ENCODE measurements at regions not wholly inside any gene's neighbourhood (a gene's known extent, or its start where the extent isn't known, plus 50 kb on each side); places are given as distances from the start of the nearest gene placed in this dataset.

DNA sequence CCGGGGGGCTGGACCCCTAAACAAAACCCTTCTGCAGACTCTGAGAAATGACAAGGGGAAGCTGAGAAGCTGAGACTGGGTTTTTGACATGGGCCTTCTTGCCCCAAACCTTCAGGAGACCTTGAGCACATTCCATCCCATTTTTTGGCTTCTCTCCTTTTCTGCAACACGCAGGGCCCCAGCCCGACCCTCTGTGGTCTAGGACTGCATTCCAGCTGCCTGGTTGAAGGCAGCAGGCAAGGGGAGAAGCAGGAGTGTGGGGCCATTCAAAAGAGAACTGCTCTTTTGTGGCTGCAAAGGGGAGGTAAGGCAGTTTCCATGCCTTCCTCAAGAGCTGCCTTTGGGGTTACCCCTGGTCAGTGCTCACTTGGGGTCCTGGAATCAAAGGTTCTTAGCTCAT lies 263.0 kb downstream of the TLE3 start:
- no peaks in the 10 kb centered on the region for H3K27me3 ChIP-seq (ENCODE audit: control insufficient read depth in 1 of 2, insufficient read depth in 2 of 2, low read length in 2 of 2)
- no peaks in the 10 kb centered on the region for H3K9me3 ChIP-seq (ENCODE audit: control insufficient read depth in 2 of 2, low read length in 2 of 2)
- no peaks in the 10 kb centered on the region for H3K4me1 ChIP-seq (ENCODE audit: control insufficient read depth, insufficient read depth, low read length)
- H3K9ac ChIP-seq (ENCODE audit: low read length in 2 of 2): no peak overlapping the region
- no peaks in the 10 kb centered on the region for H3K36me3 ChIP-seq (ENCODE audit: control insufficient read depth in 2 of 2, insufficient read depth in 2 of 2, low read length in 2 of 2)
- no peak overlapping the region for H3K4me3 ChIP-seq (ENCODE audit: low read length in 2 of 2)
- no peak overlapping the region for H3K27ac ChIP-seq (ENCODE audit: low read length)

DNA sequence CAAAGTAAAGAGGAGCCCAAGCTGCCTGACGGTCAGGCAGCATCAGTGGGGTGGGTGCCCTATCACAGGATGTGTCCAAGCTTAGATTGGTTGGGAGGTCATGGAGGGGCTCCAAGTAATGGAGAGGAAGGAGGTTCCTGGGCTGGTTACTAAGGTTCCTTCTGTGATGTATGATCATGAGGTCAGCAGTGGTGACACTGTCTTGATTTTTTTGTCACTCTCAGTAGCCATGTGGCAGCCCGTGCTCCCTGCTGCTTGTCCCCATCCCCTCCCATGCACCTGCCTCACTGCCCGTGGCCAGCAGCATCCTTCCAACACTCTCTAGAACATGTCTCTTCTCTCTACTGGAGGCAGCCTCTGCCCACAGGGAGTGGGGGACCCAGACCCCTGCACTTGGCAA lies 261.7 kb downstream of the TLE3 start:
- Histone ChIP-seq H3K9me3 (ENCODE audit: control insufficient read depth in 2 of 2, low read length in 2 of 2) (no peaks in the 10 kb centered on the region), H3K27me3 (ENCODE audit: control insufficient read depth in 1 of 2, insufficient read depth in 2 of 2, low read length in 2 of 2) (no peaks in the 10 kb centered on the region), H3K4me1 (ENCODE audit: control insufficient read depth, insufficient read depth, low read length) (no peaks in the 10 kb centered on the region), H3K27ac (ENCODE audit: low read length) (no peak overlapping the region), H3K4me3 (ENCODE audit: low read length in 2 of 2) (no peak overlapping the region), H3K36me3 (ENCODE audit: control insufficient read depth in 2 of 2, insufficient read depth in 2 of 2, low read length in 2 of 2) (no peaks in the 10 kb centered on the region), H3K9ac (ENCODE audit: low read length in 2 of 2) (no peak overlapping the region)

DNA sequence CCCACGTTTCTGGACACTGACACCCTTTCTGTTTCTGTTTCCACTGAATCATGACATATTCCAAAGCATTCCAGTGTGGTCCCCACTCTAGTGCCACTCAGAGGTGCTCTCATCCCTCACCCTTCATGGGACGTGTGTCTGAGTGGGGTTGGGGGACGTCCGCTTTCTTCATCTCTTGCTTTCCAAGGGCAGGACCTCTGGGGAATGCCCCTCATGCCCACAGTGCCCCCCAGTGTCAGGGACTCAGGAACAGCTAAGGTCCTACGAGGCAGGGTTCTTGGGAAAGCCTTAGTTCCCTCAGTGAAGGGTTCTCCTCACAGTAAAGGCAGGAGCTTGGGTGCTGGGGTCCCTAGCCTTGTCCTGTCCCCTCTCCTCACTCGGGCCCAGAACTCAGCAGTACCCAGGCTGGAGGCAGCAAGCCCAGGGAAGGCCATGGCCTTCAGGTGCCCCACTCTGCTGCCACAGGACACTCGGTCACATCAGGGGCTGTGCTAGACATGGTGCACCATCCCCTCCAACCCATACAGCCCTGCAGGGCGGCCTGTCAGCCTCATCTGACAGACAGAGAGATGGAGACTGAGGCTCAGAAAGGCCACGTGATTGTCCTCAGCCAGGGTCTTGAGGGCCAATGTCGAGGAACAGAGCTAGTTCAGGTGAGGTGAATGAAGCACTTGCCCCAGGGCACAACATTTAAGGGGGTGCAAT lies 261.0 kb downstream of the TLE3 start:
- H3K4me3 ChIP-seq (ENCODE audit: low read length in 2 of 2): no peak overlapping the region
- H3K9ac ChIP-seq (ENCODE audit: low read length in 2 of 2): no peak overlapping the region
- H3K9me3 ChIP-seq (ENCODE audit: control insufficient read depth in 2 of 2, low read length in 2 of 2): no peaks in the 10 kb centered on the region
- no peaks in the 10 kb centered on the region for H3K27me3 ChIP-seq (ENCODE audit: control insufficient read depth in 1 of 2, insufficient read depth in 2 of 2, low read length in 2 of 2)
- H3K4me1 ChIP-seq (ENCODE audit: control insufficient read depth, insufficient read depth, low read length): no peaks in the 10 kb centered on the region
- no peak overlapping the region for H3K27ac ChIP-seq (ENCODE audit: low read length)
- H3K36me3 ChIP-seq (ENCODE audit: control insufficient read depth in 2 of 2, insufficient read depth in 2 of 2, low read length in 2 of 2): no peaks in the 10 kb centered on the region

DNA sequence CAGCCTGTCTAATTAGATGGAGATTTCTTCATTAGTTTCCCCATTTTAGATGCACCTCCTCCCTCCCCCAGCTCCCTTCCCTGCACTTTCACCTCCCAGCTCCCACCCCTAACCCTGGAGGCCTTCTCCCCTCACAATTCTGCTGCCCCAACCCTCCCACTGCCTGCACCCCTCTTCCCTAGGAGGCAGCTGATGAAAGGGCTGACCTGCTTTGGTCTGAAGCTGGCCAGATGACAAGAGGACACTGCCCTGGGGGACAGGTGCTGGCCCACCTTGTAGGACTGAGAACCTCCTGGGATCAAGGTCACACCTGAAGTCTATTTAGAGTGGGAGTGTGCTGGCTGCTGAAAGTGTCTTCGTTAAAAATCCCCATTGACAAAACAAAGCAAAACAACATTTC lies 259.4 kb downstream of the TLE3 start:
- H3K36me3 ChIP-seq (ENCODE audit: control insufficient read depth in 2 of 2, insufficient read depth in 2 of 2, low read length in 2 of 2): no peaks in the 10 kb centered on the region
- H3K27ac ChIP-seq (ENCODE audit: low read length): no peak overlapping the region
- H3K4me3 ChIP-seq (ENCODE audit: low read length in 2 of 2): no peak overlapping the region
- H3K9ac ChIP-seq (ENCODE audit: low read length in 2 of 2): no peak overlapping the region
- H3K9me3 ChIP-seq (ENCODE audit: control insufficient read depth in 2 of 2, low read length in 2 of 2): no peaks in the 10 kb centered on the region
- peaks cover 0 to 1% of the 10 kb centered on the region in 2 donors for H3K27me3 ChIP-seq (ENCODE audit: control insufficient read depth in 1 of 2, insufficient read depth in 2 of 2, low read length in 2 of 2)
- H3K4me1 ChIP-seq (ENCODE audit: control insufficient read depth, insufficient read depth, low read length): no peaks in the 10 kb centered on the region

DNA sequence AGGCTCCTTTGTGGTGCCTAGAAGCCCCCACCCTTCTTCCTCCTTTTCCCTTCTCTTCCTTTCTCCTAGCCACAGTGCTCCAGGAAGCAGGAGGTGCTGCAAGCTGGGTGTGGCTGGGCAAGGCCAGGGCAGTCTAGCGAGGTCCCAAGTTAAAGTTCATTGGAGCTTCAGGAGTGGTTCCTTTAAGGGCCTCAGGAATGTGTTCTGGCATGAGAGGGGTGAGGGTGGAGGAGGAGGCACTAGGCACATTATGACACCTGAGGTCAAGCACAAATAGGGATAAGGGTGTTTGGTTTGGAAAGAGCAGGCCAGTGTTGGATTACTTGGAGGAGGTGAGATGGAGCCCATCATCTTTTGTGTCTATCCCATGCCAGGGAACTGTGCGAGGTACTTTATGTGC lies 258.7 kb downstream of the TLE3 start:
- Histone ChIP-seq H3K36me3 (ENCODE audit: control insufficient read depth in 2 of 2, insufficient read depth in 2 of 2, low read length in 2 of 2) (no peaks in the 10 kb centered on the region), H3K9ac (ENCODE audit: low read length in 2 of 2) (no peak overlapping the region), H3K4me3 (ENCODE audit: low read length in 2 of 2) (no peak overlapping the region), H3K27ac (ENCODE audit: low read length) (no peak overlapping the region), H3K9me3 (ENCODE audit: control insufficient read depth in 2 of 2, low read length in 2 of 2) (no peaks in the 10 kb centered on the region), H3K27me3 (ENCODE audit: control insufficient read depth in 1 of 2, insufficient read depth in 2 of 2, low read length in 2 of 2) (peaks cover 0 to 4% of the 10 kb centered on the region in 2 donors), H3K4me1 (ENCODE audit: control insufficient read depth, insufficient read depth, low read length) (no peaks in the 10 kb centered on the region)

DNA sequence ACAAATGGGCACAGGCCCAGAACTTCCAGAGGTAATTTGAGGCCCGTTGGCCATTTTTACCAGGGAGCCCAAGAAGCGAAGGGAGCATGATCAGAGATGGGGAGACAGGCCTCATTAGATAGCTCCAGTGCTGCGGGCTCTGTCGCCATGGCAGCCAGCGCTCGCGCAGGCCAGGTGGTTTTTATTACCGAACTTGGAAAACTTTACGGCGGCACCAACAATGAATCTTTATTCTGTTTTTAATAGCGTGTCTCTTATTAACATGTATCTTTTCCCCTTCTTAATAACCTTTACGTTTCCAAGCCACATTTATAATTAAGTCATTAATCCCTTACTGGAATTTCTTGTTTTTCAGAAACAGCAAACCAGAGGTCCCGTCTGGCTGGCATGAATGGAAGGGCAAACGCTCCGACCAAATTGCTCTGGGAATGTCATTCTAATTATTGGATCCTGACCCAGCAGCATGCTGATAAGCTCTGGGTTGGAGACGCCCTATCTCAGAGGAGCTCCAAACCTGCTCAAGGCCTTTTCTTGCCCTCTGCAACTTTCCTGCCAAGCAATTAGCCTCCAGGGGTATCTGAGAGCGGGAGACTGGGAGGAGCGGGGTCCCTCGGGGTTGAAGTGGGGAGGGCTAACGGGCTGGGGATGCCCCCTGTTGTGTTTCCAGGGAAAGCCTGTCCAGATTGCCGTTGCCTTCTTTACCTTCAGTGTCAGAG lies 256.4 kb downstream of the TLE3 start:
- Histone ChIP-seq H3K9me3 (ENCODE audit: control insufficient read depth in 2 of 2, low read length in 2 of 2) (no peaks in the 10 kb centered on the region), H3K9ac (ENCODE audit: low read length in 2 of 2) (no peak overlapping the region), H3K4me1 (ENCODE audit: control insufficient read depth, insufficient read depth, low read length) (no peaks in the 10 kb centered on the region), H3K36me3 (ENCODE audit: control insufficient read depth in 2 of 2, insufficient read depth in 2 of 2, low read length in 2 of 2) (no peaks in the 10 kb centered on the region), H3K27me3 (ENCODE audit: control insufficient read depth in 1 of 2, insufficient read depth in 2 of 2, low read length in 2 of 2) (peaks cover 0 to 5% of the 10 kb centered on the region in 2 donors), H3K27ac (ENCODE audit: low read length) (no peak overlapping the region), H3K4me3 (ENCODE audit: low read length in 2 of 2) (no peak overlapping the region)

DNA sequence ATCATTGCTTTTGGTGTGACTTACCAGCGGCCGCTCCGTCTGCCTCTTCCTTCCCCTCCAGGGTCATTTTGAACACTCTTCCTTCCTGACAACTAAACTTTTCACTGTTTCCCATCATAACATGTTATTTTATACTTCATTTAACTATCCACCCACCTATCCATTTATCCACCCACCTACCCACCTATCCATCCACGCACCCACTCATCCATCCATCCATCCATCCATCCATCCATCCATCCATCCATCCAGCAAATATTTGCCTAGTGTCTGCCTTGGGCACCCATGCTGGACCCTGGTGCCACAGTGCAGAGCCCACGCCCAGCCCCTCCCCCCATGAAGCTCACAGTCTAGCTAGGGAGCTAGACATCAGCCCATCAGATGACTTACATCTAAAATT lies 254.9 kb downstream of the TLE3 start:
- Histone ChIP-seq H3K9me3 (ENCODE audit: control insufficient read depth in 2 of 2, low read length in 2 of 2) (peaks cover 0 to 5% of the 10 kb centered on the region in 2 donors), H3K4me1 (ENCODE audit: control insufficient read depth, insufficient read depth, low read length) (no peaks in the 10 kb centered on the region), H3K27ac (ENCODE audit: low read length) (no peak overlapping the region), H3K27me3 (ENCODE audit: control insufficient read depth in 1 of 2, insufficient read depth in 2 of 2, low read length in 2 of 2) (peaks cover 0 to 5% of the 10 kb centered on the region in 2 donors), H3K9ac (ENCODE audit: low read length in 2 of 2) (no peak overlapping the region), H3K36me3 (ENCODE audit: control insufficient read depth in 2 of 2, insufficient read depth in 2 of 2, low read length in 2 of 2) (no peaks in the 10 kb centered on the region), H3K4me3 (ENCODE audit: low read length in 2 of 2) (no peak overlapping the region)

DNA sequence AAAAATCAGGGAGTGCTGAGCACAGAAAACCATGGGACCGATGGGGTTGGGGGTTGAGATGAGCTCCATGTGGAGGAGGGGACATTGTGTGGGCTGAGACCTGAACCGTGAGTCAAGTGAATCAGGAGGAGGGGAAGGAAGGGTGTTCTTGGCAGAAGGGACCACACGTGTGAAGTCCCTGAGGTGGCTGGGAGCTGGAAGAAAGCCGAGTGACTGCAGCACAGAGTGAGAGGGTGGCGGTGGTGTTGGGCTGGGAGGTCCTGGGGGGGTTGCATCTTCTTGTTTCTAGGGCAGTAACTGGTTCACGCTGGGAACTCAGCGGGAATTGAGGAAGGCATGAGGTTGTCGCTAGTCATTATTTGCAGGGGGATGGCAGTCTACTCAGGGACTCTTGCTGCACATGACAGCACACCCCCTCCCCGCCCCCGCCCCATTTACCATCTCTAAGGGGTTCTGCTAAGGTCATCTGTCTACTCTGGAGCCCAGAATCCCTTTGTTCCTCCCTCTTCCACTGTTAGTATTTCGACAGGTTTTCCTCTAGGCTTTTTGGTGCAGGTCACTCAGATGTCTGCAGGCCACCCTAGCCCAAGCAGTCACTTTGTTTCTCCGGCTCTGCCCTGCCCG lies 254.3 kb downstream of the TLE3 start:
- Histone ChIP-seq H3K9ac (ENCODE audit: low read length in 2 of 2) (no peak overlapping the region), H3K36me3 (ENCODE audit: control insufficient read depth in 2 of 2, insufficient read depth in 2 of 2, low read length in 2 of 2) (no peaks in the 10 kb centered on the region), H3K4me3 (ENCODE audit: low read length in 2 of 2) (no peak overlapping the region), H3K9me3 (ENCODE audit: control insufficient read depth in 2 of 2, low read length in 2 of 2) (peaks cover 0 to 5% of the 10 kb centered on the region in 2 donors), H3K4me1 (ENCODE audit: control insufficient read depth, insufficient read depth, low read length) (no peaks in the 10 kb centered on the region), H3K27me3 (ENCODE audit: control insufficient read depth in 1 of 2, insufficient read depth in 2 of 2, low read length in 2 of 2) (peaks cover 0 to 5% of the 10 kb centered on the region in 2 donors), H3K27ac (ENCODE audit: low read length) (no peak overlapping the region)

DNA sequence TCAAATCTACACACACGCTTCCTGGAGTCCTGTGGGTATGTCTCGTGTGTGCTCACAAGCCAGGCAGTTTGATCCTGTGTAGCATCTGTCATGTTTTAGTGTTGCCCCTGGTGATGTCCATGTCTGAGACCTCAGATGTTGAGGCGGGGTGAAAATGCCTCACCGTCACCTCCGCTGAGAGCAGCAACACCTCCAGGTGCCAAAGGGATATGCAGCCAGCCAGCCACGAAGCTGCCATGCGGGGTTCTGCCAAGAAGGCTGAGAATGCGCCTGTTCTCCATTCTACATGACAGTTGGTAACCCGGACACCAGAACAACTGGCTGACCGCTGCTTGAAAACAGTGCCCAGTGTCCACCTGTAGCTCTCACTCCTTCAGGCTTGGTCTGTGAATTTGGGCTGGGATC lies 253.8 kb downstream of the TLE3 start:
- Histone ChIP-seq H3K4me1 (ENCODE audit: control insufficient read depth, insufficient read depth, low read length) (no peaks in the 10 kb centered on the region), H3K9ac (ENCODE audit: low read length in 2 of 2) (no peak overlapping the region), H3K36me3 (ENCODE audit: control insufficient read depth in 2 of 2, insufficient read depth in 2 of 2, low read length in 2 of 2) (no peaks in the 10 kb centered on the region), H3K27ac (ENCODE audit: low read length) (no peak overlapping the region), H3K4me3 (ENCODE audit: low read length in 2 of 2) (no peak overlapping the region), H3K27me3 (ENCODE audit: control insufficient read depth in 1 of 2, insufficient read depth in 2 of 2, low read length in 2 of 2) (peaks cover 0 to 5% of the 10 kb centered on the region in 2 donors), H3K9me3 (ENCODE audit: control insufficient read depth in 2 of 2, low read length in 2 of 2) (peaks cover 0 to 5% of the 10 kb centered on the region in 2 donors)

DNA sequence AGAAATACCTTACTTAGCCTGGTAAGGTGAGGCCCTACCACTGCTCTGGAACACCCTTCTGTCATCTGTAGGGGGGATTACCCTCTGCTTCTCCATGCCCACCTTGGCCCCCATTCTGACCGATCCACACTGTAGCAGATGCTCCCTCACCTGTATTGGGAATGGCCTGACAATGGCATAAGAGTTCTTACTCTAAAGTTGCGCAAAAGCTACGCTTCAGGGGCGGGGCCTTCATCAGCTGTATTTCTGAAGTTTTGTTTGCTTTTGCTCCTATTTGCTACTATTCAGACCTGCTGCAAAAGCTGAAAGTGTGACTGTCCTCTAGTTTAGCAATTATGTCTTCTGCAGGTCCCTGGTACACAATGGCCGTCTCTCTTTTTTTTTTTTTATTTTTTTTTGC lies 252.6 kb downstream of the TLE3 start:
- H3K9me3 ChIP-seq (ENCODE audit: control insufficient read depth in 2 of 2, low read length in 2 of 2): peaks cover 0 to 5% of the 10 kb centered on the region in 2 donors
- H3K27me3 ChIP-seq (ENCODE audit: control insufficient read depth in 1 of 2, insufficient read depth in 2 of 2, low read length in 2 of 2): peaks cover 0 to 5% of the 10 kb centered on the region in 2 donors
- H3K4me3 ChIP-seq (ENCODE audit: low read length in 2 of 2): no peak overlapping the region
- no peak overlapping the region for H3K9ac ChIP-seq (ENCODE audit: low read length in 2 of 2)
- no peak overlapping the region for H3K27ac ChIP-seq (ENCODE audit: low read length)
- H3K36me3 ChIP-seq (ENCODE audit: control insufficient read depth in 2 of 2, insufficient read depth in 2 of 2, low read length in 2 of 2): no peaks in the 10 kb centered on the region
- H3K4me1 ChIP-seq (ENCODE audit: control insufficient read depth, insufficient read depth, low read length): no peaks in the 10 kb centered on the region

DNA sequence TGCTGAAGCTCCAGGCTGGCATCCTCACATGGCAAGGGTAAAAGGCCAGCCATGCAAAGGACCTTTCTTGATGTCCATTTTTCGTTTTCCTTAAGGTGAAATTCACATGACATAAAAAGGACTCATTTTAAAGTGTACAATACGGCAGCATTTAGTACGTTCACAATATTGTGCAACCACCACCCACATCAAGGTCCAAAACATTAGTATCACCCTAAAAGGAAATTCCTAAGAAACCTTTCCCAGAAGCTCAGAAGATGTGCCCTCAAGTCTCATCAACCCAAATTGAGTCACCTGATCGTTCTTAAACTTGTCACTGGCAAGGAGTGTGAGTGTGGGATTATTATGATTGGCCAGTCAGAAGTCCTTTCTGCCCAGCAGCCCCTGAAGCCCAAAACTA lies 250.1 kb downstream of the TLE3 start:
- H3K9me3 ChIP-seq (ENCODE audit: control insufficient read depth in 2 of 2, low read length in 2 of 2): peaks cover 0 to 5% of the 10 kb centered on the region in 2 donors

More for the DNA sequence above, 250.1 kb downstream of the TLE3 start:
- no peak overlapping the region for H3K27ac ChIP-seq (ENCODE audit: low read length)
- peaks cover 0 to 5% of the 10 kb centered on the region in 2 donors for H3K27me3 ChIP-seq (ENCODE audit: control insufficient read depth in 1 of 2, insufficient read depth in 2 of 2, low read length in 2 of 2)
- H3K36me3 ChIP-seq (ENCODE audit: control insufficient read depth in 2 of 2, insufficient read depth in 2 of 2, low read length in 2 of 2): no peaks in the 10 kb centered on the region
- no peak overlapping the region for H3K4me3 ChIP-seq (ENCODE audit: low read length in 2 of 2)
- H3K4me1 ChIP-seq (ENCODE audit: control insufficient read depth, insufficient read depth, low read length): no peaks in the 10 kb centered on the region
- H3K9ac ChIP-seq (ENCODE audit: low read length in 2 of 2): no peak overlapping the region

Data from stomach smooth muscle (tissue), 2 donors.